Mucosa of descending colon (tissue), 3 donors: ENCODE measurements at regions not wholly inside any gene's neighbourhood (a gene's known extent, or its start where the extent isn't known, plus 50 kb on each side); places are given as distances from the start of the nearest gene placed in this dataset.

Experiments
- ATAC-seq: fragments of 200-7000 bp; cut with Tn5 transposase; one replicate; pipeline ENCODE4 v1.9.1; 2020; ENCODE audit warnings: mild to moderate bottlenecking, moderate library complexity
- DNase-seq, 3 donors: peaks; one replicate each; pipeline ENCODE4 v3.0.0-alpha.2; 2020
- H3K36me3 ChIP-seq: fragments of 200-600 bp; one replicate; pipeline ENCODE4 v1.8.0; 2021; ENCODE audit warnings: low read depth, mild to moderate bottlenecking
- H3K4me1 ChIP-seq: fragments of 200-600 bp; one replicate; pipeline ENCODE4 v1.8.0; 2021; ENCODE audit warnings: low read depth, mild to moderate bottlenecking
- H3K4me3 ChIP-seq: fragments of 200-600 bp; one replicate; pipeline ENCODE4 v1.8.0; 2021; ENCODE audit warnings: mild to moderate bottlenecking
- H3K9me3 ChIP-seq: fragments of 200-600 bp; one replicate; pipeline ENCODE4 v1.8.0; 2021; ENCODE audit warnings: mild to moderate bottlenecking
- intact Hi-C, 2 donors: fragments of 100-400 bp; cut with DNase I in 1 of 2; cut with micrococcal nuclease in 1 of 2; formaldehyde crosslinking; loops; one replicate each; pipeline versions ENCODE4 v1.11.0 to v1.11.1; 2022; cut with DNase I, micrococcal nuclease
- TF ChIP-seq, protein P1 (sequence below): fragments of 200-600 bp; IDR thresholded peaks from one replicate; pipeline ENCODE4 v1.8.0; 2022; ENCODE audit warnings: antibody characterized with exemption, mild to moderate bottlenecking
- donor health status: DM: no; HTN: no; CAD: no; lungs with moderate emphysema.
- donor health status: DM: no; HTN: no; CAD: no.
- donor health status: DM: no; HTN: yes; CAD: no.

- no peak for ATAC-seq
- Histone ChIP-seq H3K9me3 (peaks cover 22% of the 10 kb centered on the region), H3K4me1 (no peaks in the 10 kb centered on the region), H3K4me3 (no peak overlapping the region), H3K36me3 (no peaks in the 10 kb centered on the region)
- intact Hi-C loops: no loop called here
- TF ChIP-seq, protein P1, sequence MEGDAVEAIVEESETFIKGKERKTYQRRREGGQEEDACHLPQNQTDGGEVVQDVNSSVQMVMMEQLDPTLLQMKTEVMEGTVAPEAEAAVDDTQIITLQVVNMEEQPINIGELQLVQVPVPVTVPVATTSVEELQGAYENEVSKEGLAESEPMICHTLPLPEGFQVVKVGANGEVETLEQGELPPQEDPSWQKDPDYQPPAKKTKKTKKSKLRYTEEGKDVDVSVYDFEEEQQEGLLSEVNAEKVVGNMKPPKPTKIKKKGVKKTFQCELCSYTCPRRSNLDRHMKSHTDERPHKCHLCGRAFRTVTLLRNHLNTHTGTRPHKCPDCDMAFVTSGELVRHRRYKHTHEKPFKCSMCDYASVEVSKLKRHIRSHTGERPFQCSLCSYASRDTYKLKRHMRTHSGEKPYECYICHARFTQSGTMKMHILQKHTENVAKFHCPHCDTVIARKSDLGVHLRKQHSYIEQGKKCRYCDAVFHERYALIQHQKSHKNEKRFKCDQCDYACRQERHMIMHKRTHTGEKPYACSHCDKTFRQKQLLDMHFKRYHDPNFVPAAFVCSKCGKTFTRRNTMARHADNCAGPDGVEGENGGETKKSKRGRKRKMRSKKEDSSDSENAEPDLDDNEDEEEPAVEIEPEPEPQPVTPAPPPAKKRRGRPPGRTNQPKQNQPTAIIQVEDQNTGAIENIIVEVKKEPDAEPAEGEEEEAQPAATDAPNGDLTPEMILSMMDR: no peak
- no peak for DNase-seq
Observed at GRCh38 chr11:21949763-21950413, 243.0 kb upstream of the ANO5 start.

GRCh38 chr11:21963013-21963412 is 229.9 kb upstream of the ANO5 start:
- H3K4me3 ChIP-seq: no peak overlapping the region
- H3K9me3 ChIP-seq: peaks cover 9% of the 10 kb centered on the region
- TF ChIP-seq, protein P1: no peak
- intact Hi-C loops: no loop called here
- no peaks in the 10 kb centered on the region for H3K36me3 ChIP-seq
- H3K4me1 ChIP-seq: no peaks in the 10 kb centered on the region
- no peak for ATAC-seq
- no peak for DNase-seq

- H3K4me3 ChIP-seq: no peak overlapping the region
- H3K36me3 ChIP-seq: no peaks in the 10 kb centered on the region
- H3K4me1 ChIP-seq: no peaks in the 10 kb centered on the region
- peaks cover 9% of the 10 kb centered on the region for H3K9me3 ChIP-seq
- intact Hi-C loops: no loop called here
- TF ChIP-seq, protein P1: no peak
- ATAC-seq: no peak
- no peak for DNase-seq
Observed at GRCh38 chr11:21965221-21965620, 227.7 kb upstream of the ANO5 start.

- TF ChIP-seq, protein P1: no peak
- Histone ChIP-seq H3K4me1 (no peaks in the 10 kb centered on the region), H3K4me3 (no peak overlapping the region), H3K9me3 (peaks cover 5% of the 10 kb centered on the region), H3K36me3 (no peaks in the 10 kb centered on the region)
- intact Hi-C loops: no loop called here
- ATAC-seq: no peak
- DNase-seq: no peak
Observed at GRCh38 chr11:21968702-21969101, 224.2 kb upstream of the ANO5 start.

DNA sequence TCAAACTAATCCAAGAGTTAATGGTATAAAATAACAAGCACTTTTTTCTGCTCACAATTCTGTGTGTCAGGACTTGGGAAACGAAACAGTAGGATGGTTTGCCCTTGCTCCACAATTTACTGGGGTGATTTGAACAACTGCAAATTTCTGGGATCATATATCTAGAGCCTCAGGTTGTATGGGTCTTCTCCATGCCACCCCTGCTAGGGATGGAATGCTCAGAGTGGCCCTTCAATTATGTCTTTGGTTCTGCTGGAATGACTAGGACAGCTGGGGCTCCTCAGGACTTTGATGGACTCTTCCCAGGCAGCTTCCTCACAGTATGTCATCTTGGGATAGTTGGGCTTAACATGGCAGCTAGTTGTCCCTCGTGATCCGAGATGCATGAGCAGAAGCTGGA is 223.0 kb upstream of the ANO5 start:
- H3K9me3 ChIP-seq: peaks cover 3% of the 10 kb centered on the region
- H3K4me3 ChIP-seq: no peak overlapping the region
- no peak for ATAC-seq
- TF ChIP-seq, protein P1: no peak
- intact Hi-C loops: no loop called here
- no peak for DNase-seq
- no peaks in the 10 kb centered on the region for H3K4me1 ChIP-seq
- no peaks in the 10 kb centered on the region for H3K36me3 ChIP-seq

GRCh38 chr11:21975242-21975641 is 217.6 kb upstream of the ANO5 start:
- intact Hi-C loops: no loop called here
- DNase-seq (no peak), ATAC-seq (no peak)
- Histone ChIP-seq H3K36me3 (no peaks in the 10 kb centered on the region), H3K9me3 (peaks cover 6% of the 10 kb centered on the region), H3K4me1 (no peaks in the 10 kb centered on the region), H3K4me3 (no peak overlapping the region)
- TF ChIP-seq, protein P1: no peak
